Epithelial cell of esophagus (primary cell): ENCODE measurements at regions not wholly inside any gene's neighbourhood (a gene's known extent, or its start where the extent isn't known, plus 50 kb on each side); places are given as distances from the start of the nearest gene placed in this dataset.

ENCODE experiments used
- DNase-seq: peaks from one replicate; pipeline ENCODE4 v3.0.0; 2010; ENCODE audit warnings: low read depth
- H3K4me3 ChIP-seq: 2 replicates; pipeline ENCODE4 v1.5.1; 2011; ENCODE audit warnings: mild to moderate bottlenecking, low read length, control low read depth
- TF ChIP-seq, protein P1 (sequence below): IDR thresholded peaks from 2 replicates; pipeline ENCODE4 v1.5.1; 2011; ENCODE audit warnings: low read depth, mild to moderate bottlenecking, low read length, control low read depth, inconsistent platforms; ENCODE audit not compliant: insufficient read depth; ENCODE audit errors: missing control alignments

DNA sequence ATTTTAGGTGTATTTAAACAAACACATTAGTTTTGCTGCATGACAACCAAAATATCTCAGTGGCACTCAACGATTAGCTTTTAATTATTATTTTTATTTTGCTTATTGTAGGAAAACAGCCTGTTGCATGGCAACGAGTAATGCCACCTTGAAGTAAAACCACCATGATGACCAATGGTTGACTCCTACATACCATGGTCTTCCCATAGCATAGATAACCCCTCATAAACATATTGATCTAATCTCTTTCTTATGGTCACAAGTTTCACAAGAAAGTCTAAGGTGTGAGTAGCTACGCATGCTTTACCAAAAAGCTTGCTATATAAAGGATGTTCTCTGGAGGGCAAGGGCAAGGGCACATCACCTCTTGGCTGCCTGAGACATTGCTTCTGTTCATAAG is 61.5 kb upstream of the PTBP2 start:
- H3K4me3 ChIP-seq = no peak overlapping the region
- no peak for DNase-seq
- TF ChIP-seq, protein P1, sequence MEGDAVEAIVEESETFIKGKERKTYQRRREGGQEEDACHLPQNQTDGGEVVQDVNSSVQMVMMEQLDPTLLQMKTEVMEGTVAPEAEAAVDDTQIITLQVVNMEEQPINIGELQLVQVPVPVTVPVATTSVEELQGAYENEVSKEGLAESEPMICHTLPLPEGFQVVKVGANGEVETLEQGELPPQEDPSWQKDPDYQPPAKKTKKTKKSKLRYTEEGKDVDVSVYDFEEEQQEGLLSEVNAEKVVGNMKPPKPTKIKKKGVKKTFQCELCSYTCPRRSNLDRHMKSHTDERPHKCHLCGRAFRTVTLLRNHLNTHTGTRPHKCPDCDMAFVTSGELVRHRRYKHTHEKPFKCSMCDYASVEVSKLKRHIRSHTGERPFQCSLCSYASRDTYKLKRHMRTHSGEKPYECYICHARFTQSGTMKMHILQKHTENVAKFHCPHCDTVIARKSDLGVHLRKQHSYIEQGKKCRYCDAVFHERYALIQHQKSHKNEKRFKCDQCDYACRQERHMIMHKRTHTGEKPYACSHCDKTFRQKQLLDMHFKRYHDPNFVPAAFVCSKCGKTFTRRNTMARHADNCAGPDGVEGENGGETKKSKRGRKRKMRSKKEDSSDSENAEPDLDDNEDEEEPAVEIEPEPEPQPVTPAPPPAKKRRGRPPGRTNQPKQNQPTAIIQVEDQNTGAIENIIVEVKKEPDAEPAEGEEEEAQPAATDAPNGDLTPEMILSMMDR = no peak

GRCh38 chr1:96660503-96660902 is 61.1 kb upstream of the PTBP2 start:
- TF ChIP-seq, protein P1 = no peak
- H3K4me3 ChIP-seq = no peak overlapping the region
- peak; percentile 47 for DNase-seq
